HepG2 (cell line): ENCODE measurements at regions not wholly inside any gene's neighbourhood (a gene's known extent, or its start where the extent isn't known, plus 50 kb on each side); places are given as distances from the start of the nearest gene placed in this dataset.

ENCODE experiments used
- ATAC-seq: fragments of 200-7000 bp; cut with Tn5 transposase; 3 replicates; pipeline ENCODE4 v1.9.1; 2020; ENCODE audit warnings: mild to moderate bottlenecking, moderate library complexity
- BruUV-seq: library from RNA; stranded (reverse); fragments of 400-500 nt; replicated peaks from 2 replicates; lab custom pipeline; 2021; lab: Mats Ljungman, UMichigan
- CTCF ChIA-PET: fragments of 300-600 bp; formaldehyde crosslinking; extraction: SDS; loops from one replicate; lab custom pipeline; 2021; ENCODE audit warnings: low total read pairs, inconsistent platforms, low intra/inter-chr PET ratio; lab: Yijun Ruan, JAX
- POLR2A ChIA-PET: fragments of 350-600 bp; sonication (Branson Sonifier 250); formaldehyde crosslinking; loops from one replicate; lab custom pipeline; 2020; ENCODE audit warnings: antibody characterized with exemption, inconsistent platforms; lab: Yijun Ruan, JAX
- DNase-seq: peaks from one replicate; pipeline ENCODE4 v3.0.0-alpha.2; 2015; ENCODE audit warnings: low spot score
- FAIRE-seq: peaks from 3 replicates; lab custom pipeline; 2011; peaks lifted over from hg19 to GRCh38; lab: Jason Lieb, UNC
- H2AFZ ChIP-seq: one replicate; pipeline ENCODE4 v1.6.1; 2011; ENCODE audit warnings: low read length, inconsistent platforms
- H3K27ac ChIP-seq: fragments of 300-600 bp; 3 replicates; pipeline ENCODE4 v1.8.0; 2011; ENCODE audit warnings: mixed run types, mild to moderate bottlenecking, mixed read lengths, low read length, inconsistent platforms; ENCODE audit not compliant: insufficient read depth; ENCODE audit errors: extremely low read length
- H3K27me3 ChIP-seq, 2 experiments: fragments of 200-600 bp in 1 of 2; 2 replicates in 1 of 2; 3 replicates in 1 of 2; pipeline versions ENCODE4 v1.6.0 to v1.8.0; 2011; ENCODE audit warnings: low read length in 2 of 2, mild to moderate bottlenecking in 2 of 2, moderate library complexity in 2 of 2, inconsistent platforms in 1 of 2; ENCODE audit not compliant: insufficient read depth in 2 of 2, control insufficient read depth in 1 of 2
- H3K36me3 ChIP-seq, 2 experiments: fragments of 200-600 bp in 1 of 2; replicated peaks in 1 of 2; 2 replicates in 1 of 2; 3 replicates in 1 of 2; pipeline versions ENCODE4 v1.5.1 to v1.8.0; 2011; ENCODE audit warnings: low read length in 2 of 2, inconsistent platforms in 1 of 2; ENCODE audit not compliant: insufficient read depth in 2 of 2, control insufficient read depth in 1 of 2
- H3K4me1 ChIP-seq: 2 replicates; pipeline ENCODE4 v1.5.1; 2012; ENCODE audit warnings: low read length, inconsistent platforms; ENCODE audit not compliant: insufficient read depth
- H3K4me2 ChIP-seq: 2 replicates; pipeline ENCODE4 v1.6.0; 2011; ENCODE audit warnings: low read depth, low read length, inconsistent platforms
- H3K4me3 ChIP-seq, 3 experiments: fragments of 200-600 bp in 1 of 3; sonication (generic), shearing (Covaris generic) in 1 of 3; replicated peaks in 1 of 3; 2 replicates each; pipeline ENCODE4 v1.5.1; 2011 to 2016; ENCODE audit warnings: low read length in 3 of 3, inconsistent platforms in 2 of 3, low read depth in 2 of 3, mild to moderate bottlenecking in 2 of 3, control low read depth in 1 of 3, mixed read lengths in 1 of 3; ENCODE audit not compliant: insufficient read depth in 1 of 3
- H3K79me2 ChIP-seq: one replicate; pipeline ENCODE4 v1.6.1; 2011; ENCODE audit warnings: low read length, inconsistent platforms; ENCODE audit not compliant: insufficient read depth
- H3K9ac ChIP-seq: 2 replicates; pipeline ENCODE4 v1.6.0; 2011; ENCODE audit warnings: mild to moderate bottlenecking, low read depth, low read length, inconsistent platforms; ENCODE audit not compliant: insufficient read depth
- H3K9me3 ChIP-seq: 2 replicates; pipeline ENCODE4 v1.5.1; 2012; ENCODE audit warnings: mild to moderate bottlenecking, low read length
- H4K20me1 ChIP-seq: 2 replicates; pipeline ENCODE4 v1.6.0; 2011; ENCODE audit warnings: inconsistent platforms, mild to moderate bottlenecking, low read length, moderate library complexity; ENCODE audit not compliant: insufficient read depth
- ARID3A ChIP-seq: IDR thresholded peaks from 2 replicates; pipeline ENCODE4 v1.6.1; 2012; ENCODE audit warnings: low read depth, low read length, improper control_type of control experiment
- ATF4 ChIP-seq, 2 experiments: fragments of 450-650 bp in 1 of 2; sonication (generic) in 1 of 2; formaldehyde crosslinking; IDR thresholded peaks; 2 replicates each; pipeline versions ENCODE4 v1.5.0 to v1.8.0; 2020 to 2022; ENCODE audit warnings: mild to moderate bottlenecking in 1 of 2, missing genetic modification reagents in 1 of 2
- CEBPB ChIP-seq: IDR thresholded peaks from 2 replicates; pipeline ENCODE4 v1.6.1; 2011; ENCODE audit warnings: low read depth, low read length, improper control_type of control experiment, borderline replicate concordance
- EP300 ChIP-seq, 3 experiments: sonication (generic) in 1 of 3; formaldehyde crosslinking in 1 of 3; IDR thresholded peaks; 2 replicates each; pipeline versions ENCODE4 v1.5.1 to v1.6.1; 2011 to 2020; ENCODE audit warnings: low read depth in 2 of 3, low read length in 2 of 3, borderline replicate concordance in 1 of 3, improper control_type of control experiment in 1 of 3, mild to moderate bottlenecking in 1 of 3, missing genetic modification reagents in 1 of 3, moderate library complexity in 1 of 3
- GATAD2A ChIP-seq: IDR thresholded peaks from 2 replicates; pipeline ENCODE4 v1.6.1; 2016
- HDAC2 ChIP-seq: sonication (generic); formaldehyde crosslinking; IDR thresholded peaks from 2 replicates; pipeline ENCODE4 v1.4.0; 2020; ENCODE audit warnings: missing genetic modification reagents
- JDP2 ChIP-seq: sonication (generic); formaldehyde crosslinking; IDR thresholded peaks from 2 replicates; pipeline ENCODE4 v1.8.1; 2022; ENCODE audit warnings: missing genetic modification reagents, borderline replicate concordance
- JUND ChIP-seq: sonication (generic); formaldehyde crosslinking; IDR thresholded peaks from 2 replicates; pipeline ENCODE4 v1.8.0; 2022; ENCODE audit warnings: mild to moderate bottlenecking, missing genetic modification reagents
- MAFF ChIP-seq: IDR thresholded peaks from 2 replicates; pipeline ENCODE4 v1.6.1; 2011; ENCODE audit warnings: low read depth, low read length, improper control_type of control experiment
- MAFK ChIP-seq, 2 experiments: IDR thresholded peaks in 1 of 2; conservative IDR thresholded peaks in 1 of 2; 2 replicates each; pipeline ENCODE4 v1.6.1; 2011; ENCODE audit warnings: improper control_type of control experiment in 2 of 2, low read length in 2 of 2
- NCOA5 ChIP-seq: sonication (generic); formaldehyde crosslinking; IDR thresholded peaks from 2 replicates; pipeline ENCODE4 v1.4.0; 2020; ENCODE audit warnings: missing genetic modification reagents
- NFIC ChIP-seq: IDR thresholded peaks from 2 replicates; pipeline ENCODE4 v1.6.1; 2012; ENCODE audit warnings: mild to moderate bottlenecking, low read length, inconsistent platforms
- SIX1 ChIP-seq: sonication (generic); formaldehyde crosslinking; IDR thresholded peaks from 2 replicates; pipeline ENCODE4 v1.4.0; 2020; ENCODE audit warnings: missing genetic modification reagents, borderline replicate concordance
- ZNF572 ChIP-seq: sonication (generic); formaldehyde crosslinking; IDR thresholded peaks from 2 replicates; pipeline ENCODE4 v1.5.1; 2020; ENCODE audit warnings: mild to moderate bottlenecking, missing genetic modification reagents
- WGBS: methylation state at CpG from one replicate; pipeline ENCODE4 v1.1.6; 2017; ENCODE audit warnings: low lambda C conversion rate; 5-methylcytosine and 5-hydroxymethylcytosine counted together
- in situ Hi-C: cut with HindIII; loops from 2 replicates; pipeline ENCODE4 v1.10.0; 2017; ENCODE audit warnings: low pct_unique_long_range_greater_than_20kb; ENCODE audit not compliant: extremely low pct_ligation_motif_present
- intact Hi-C: fragments of 100-400 bp; cut with micrococcal nuclease; formaldehyde crosslinking; loops from one replicate; pipeline ENCODE4 v1.10.0; 2022; ENCODE audit not compliant: unreplicated experiment

GRCh38 chr2:63740020-63740419 lies 101.7 kb upstream of the UGP2 start:
- no peak overlapping the region for H3K27ac ChIP-seq
- intact Hi-C loops: no loop called here
- no peak overlapping the region for H3K9ac ChIP-seq
- BruUV-seq: no TSS peak
- TF ChIP-seq MAFK (conservative IDR thresholded peaks at IDR 0.05 in 1 of 2, IDR thresholded peaks at IDR 0.05 in 1 of 2; ENCODE audit: low read length in 2 of 2) (peak; percentile 79 to 93), NCOA5 (CRISPR knock-in tag) (no peak), MAFF (peak; percentile 85)
- no peak for DNase-seq
- H3K4me3 ChIP-seq: no peak overlapping the region
- ChIA-PET CTCF (no interaction called here), POLR2A (interaction anchor here (1.7 kb wide), 1 partner anchor 101 kb away, joined by 17 read pairs; the partner anchor contains the start of gene UGP2)
- H4K20me1 ChIP-seq: no peaks in the 10 kb centered on the region
- no peaks in the 10 kb centered on the region for H3K36me3 ChIP-seq
- ATAC-seq: no peak
- H3K9me3 ChIP-seq: no peaks in the 10 kb centered on the region
- H3K4me1 ChIP-seq: peaks cover 73% of the 10 kb centered on the region
- no peak overlapping the region for H3K4me2 ChIP-seq
- no peaks in the 10 kb centered on the region for H3K27me3 ChIP-seq
- in situ Hi-C loops: no loop called here
- no peaks in the 10 kb centered on the region for H3K79me2 ChIP-seq
- FAIRE-seq: no peak
- H2AFZ ChIP-seq: no peak overlapping the region

- WGBS: 36% methylated on average over 1 of the region's 1 CpG
- peaks cover 70% of the 10 kb centered on the region for H3K4me1 ChIP-seq
- ChIA-PET CTCF (no interaction called here), POLR2A (interaction anchor here (0.5 to 1.7 kb wide), 2 partner anchors 100 to 120 kb away, joined by 4 to 17 read pairs; partner anchors contain the start of gene UGP2)
- intact Hi-C loops (no loop called here), in situ Hi-C loops (no loop called here)
- H3K36me3 ChIP-seq: no peaks in the 10 kb centered on the region
- H3K4me3 ChIP-seq: no peak overlapping the region
- 0 out of 2 replicates have a peak overlapping the region, but pooled peaks have one; percentile 6 for H3K4me2 ChIP-seq
- no peak overlapping the region for H2AFZ ChIP-seq
- H4K20me1 ChIP-seq: no peaks in the 10 kb centered on the region
- H3K79me2 ChIP-seq: no peaks in the 10 kb centered on the region
- ATAC-seq: no peak
- H3K9ac ChIP-seq: no peak overlapping the region
- H3K27me3 ChIP-seq: no peaks in the 10 kb centered on the region
- no peak for FAIRE-seq
- no peaks in the 10 kb centered on the region for H3K9me3 ChIP-seq
- no TSS peak for BruUV-seq
- DNase-seq: peak; percentile 49
- no peak overlapping the region for H3K27ac ChIP-seq
- peak in 1 of 2 experiments; percentile 22; a peak in 1 of 4 replicates for TF ChIP-seq ATF4 (CRISPR knock-in tag; IDR thresholded peaks at IDR 0.05)
- TF ChIP-seq GATAD2A (CRISPR knock-in tag): peak; percentile 71
- TF ChIP-seq CEBPB: peak; percentile 96
- TF ChIP-seq JUND (CRISPR knock-in tag): no peak
- TF ChIP-seq SIX1: peak; percentile 89; the same call in 1 of the 2 replicates
- peak; percentile 30; the same call in 1 of the 2 replicates for TF ChIP-seq HDAC2 (CRISPR knock-in tag)
- peak; percentile 60; the same call in 1 of the 2 replicates for TF ChIP-seq ARID3A
- TF ChIP-seq ZNF572 (CRISPR knock-in tag): no peak
- 0 out of 4 replicates have a peak, but pooled peaks of 1 of the 2 experiments have one; percentile 15 for TF ChIP-seq EP300 (IDR thresholded peaks at IDR 0.05; ENCODE audit: low read depth in 2 of 2, low read length in 2 of 2)
- no peak for TF ChIP-seq EP300 (CRISPR knock-in tag; IDR thresholded peaks at IDR 0.05; ENCODE audit: borderline replicate concordance)
- no peak for TF ChIP-seq JDP2 (CRISPR knock-in tag)
- 0 out of 2 replicates have a peak, but pooled peaks have one; percentile 20 for TF ChIP-seq NFIC
These were observed 100.8 kb upstream of the UGP2 start for GRCh38 chr2:63740943-63741342.
